Ishikawa (cell line): ENCODE measurements at regions not wholly inside any gene's neighbourhood (a gene's known extent, or its start where the extent isn't known, plus 50 kb on each side); places are given as distances from the start of the nearest gene placed in this dataset.

Source experiments
- CEBPB ChIP-seq: IDR thresholded peaks from 2 replicates; pipeline ENCODE4 v1.6.1; 2012
- CREB1 ChIP-seq: IDR thresholded peaks from 2 replicates; pipeline ENCODE4 v1.6.1; 2012; ENCODE audit warnings: low read depth
- EP300 ChIP-seq: IDR thresholded peaks from 2 replicates; pipeline ENCODE4 v1.6.1; 2012; ENCODE audit warnings: borderline replicate concordance
- FOXM1 ChIP-seq: IDR thresholded peaks from 2 replicates; pipeline ENCODE4 v1.6.1; 2012; ENCODE audit warnings: low read depth, borderline replicate concordance
- RAD21 ChIP-seq: IDR thresholded peaks from 2 replicates; pipeline ENCODE4 v1.6.1; 2012; ENCODE audit warnings: low read depth
- REST ChIP-seq: IDR thresholded peaks from 2 replicates; pipeline ENCODE4 v1.6.1; 2012; ENCODE audit warnings: low read depth, mild to moderate bottlenecking

GRCh38 chr17:65467156-65467555 is 94.3 kb downstream of the AXIN2 start:
- TF ChIP-seq REST (no peak), EP300 (no peak), RAD21 (no peak), CREB1 (no peak), FOXM1 (no peak), CEBPB (no peak)
